HCT116 (cell line): ENCODE measurements at regions not wholly inside any gene's neighbourhood (a gene's known extent, or its start where the extent isn't known, plus 50 kb on each side); places are given as distances from the start of the nearest gene placed in this dataset.

Experiments
- ATAC-seq: fragments of 200-7000 bp; cut with Tn5 transposase; 2 replicates; pipeline ENCODE4 v1.9.1; 2020; ENCODE audit warnings: mild to moderate bottlenecking, moderate library complexity
- BruUV-seq: library from RNA; stranded (reverse); fragments of 400-500 nt; replicated peaks from 2 replicates; lab custom pipeline; 2021; lab: Mats Ljungman, UMichigan
- CTCF ChIA-PET: fragments of 300-600 bp; sonication (Branson Sonifier 250); formaldehyde crosslinking; loops from one replicate; lab custom pipeline; 2021; ENCODE audit warnings: antibody characterized with exemption; lab: Charles Lee
- POLR2A ChIA-PET: fragments of 300-600, 350-600 bp; sonication (Branson Sonifier 250); formaldehyde crosslinking; loops from one replicate; lab custom pipeline; 2021; ENCODE audit warnings: antibody characterized with exemption; lab: Charles Lee
- RAD21 ChIA-PET, 2 experiments: fragments of 300-600 bp; sonication (Branson Sonifier 250); formaldehyde crosslinking; loops; one replicate each; lab custom pipeline; 2023; ENCODE audit warnings: low total read pairs in 2 of 2; ENCODE audit not compliant: uncharacterized antibody in 2 of 2, unreplicated experiment in 2 of 2, low non-redundant PET in 1 of 2; lab: Charles Lee
- DNase-seq: peaks from one replicate; pipeline ENCODE4 v3.0.0-alpha.2; 2010; ENCODE audit warnings: low read depth, low spot score
- H2AFZ ChIP-seq: fragments of 200-600 bp; shearing (Covaris generic), sonication (generic); 2 replicates; pipeline ENCODE4 v1.6.1; 2017; ENCODE audit warnings: low read depth, mixed run types, mixed read lengths, antibody characterized with exemption, low read length; ENCODE audit not compliant: poor library complexity, severe bottlenecking
- H3K27ac ChIP-seq: 2 replicates; pipeline ENCODE4 v1.5.1; 2012; ENCODE audit warnings: low read depth, low read length
- H3K27me3 ChIP-seq: fragments of 200-600 bp; sonication (generic); 2 replicates; pipeline ENCODE4 v1.6.1; 2016; ENCODE audit warnings: mixed run types, low read length, mixed read lengths; ENCODE audit not compliant: insufficient read depth
- H3K36me3 ChIP-seq, 2 experiments: fragments of 200-500 bp in 1 of 2; fragments of 200-600 bp in 1 of 2; sonication (Bioruptor generic) in 1 of 2; sonication (generic) in 1 of 2; 2 replicates each; pipeline versions ENCODE4 v1.5.1 to v1.6.1; 2014 to 2016; ENCODE audit warnings: low read length in 2 of 2, inconsistent platforms in 1 of 2, mixed read lengths in 1 of 2, mixed run types in 1 of 2; ENCODE audit not compliant: insufficient read depth in 2 of 2, control insufficient read depth in 1 of 2
- H3K4me1 ChIP-seq, 2 experiments: fragments of 200-600 bp in 1 of 2; sonication (generic) in 1 of 2; 2 replicates each; pipeline versions ENCODE4 v1.5.1 to v1.6.1; 2012 to 2017; ENCODE audit warnings: low read length in 2 of 2, inconsistent platforms in 1 of 2, mild to moderate bottlenecking in 1 of 2, mixed read lengths in 1 of 2, mixed run types in 1 of 2, moderate library complexity in 1 of 2; ENCODE audit not compliant: insufficient read depth in 2 of 2, control insufficient read depth in 1 of 2
- H3K4me2 ChIP-seq: fragments of 200-600 bp; sonication (generic); 2 replicates; pipeline ENCODE4 v1.6.1; 2017; ENCODE audit warnings: mixed run types, low read length, mixed read lengths
- H3K4me3 ChIP-seq, 2 experiments: fragments of 200-600 bp in 1 of 2; sonication (generic) in 1 of 2; replicated peaks in 1 of 2; 2 replicates each; pipeline ENCODE4 v1.5.1; 2011 to 2016; ENCODE audit warnings: low read length in 2 of 2, control low read depth in 1 of 2, low read depth in 1 of 2, mild to moderate bottlenecking in 1 of 2, mixed read lengths in 1 of 2, mixed run types in 1 of 2
- H3K79me2 ChIP-seq: fragments of 200-600 bp; sonication (generic); 2 replicates; pipeline ENCODE4 v1.6.1; 2017; ENCODE audit warnings: mild to moderate bottlenecking, mixed run types, low read length, moderate library complexity, mixed read lengths; ENCODE audit not compliant: insufficient read depth
- H3K9ac ChIP-seq: fragments of 200-600 bp; sonication (generic); 2 replicates; pipeline ENCODE4 v1.6.1; 2016; ENCODE audit warnings: low read length, mixed read lengths
- H3K9me2 ChIP-seq: fragments of 200-600 bp; sonication (generic), shearing (Covaris generic); 2 replicates; pipeline ENCODE4 v1.6.1; 2017; ENCODE audit warnings: mixed run types, mild to moderate bottlenecking, moderate library complexity; ENCODE audit not compliant: insufficient read depth
- H3K9me3 ChIP-seq, 2 experiments: fragments of 200-500 bp in 1 of 2; fragments of 200-600 bp in 1 of 2; sonication (Bioruptor generic) in 1 of 2; sonication (generic) in 1 of 2; 2 replicates each; pipeline ENCODE4 v1.6.1; 2014 to 2017; ENCODE audit warnings: low read length in 2 of 2, mixed read lengths in 2 of 2, inconsistent platforms in 1 of 2, low read depth in 1 of 2, mild to moderate bottlenecking in 1 of 2, mixed run types in 1 of 2, moderate library complexity in 1 of 2; ENCODE audit not compliant: control insufficient read depth in 1 of 2, insufficient read depth in 1 of 2
- H4K20me1 ChIP-seq: fragments of 200-600 bp; sonication (generic), shearing (Covaris generic); 2 replicates; pipeline ENCODE4 v1.6.1; 2017; ENCODE audit warnings: mixed run types, mild to moderate bottlenecking, moderate library complexity; ENCODE audit not compliant: insufficient read depth
- ATF3 ChIP-seq: IDR thresholded peaks from 2 replicates; pipeline ENCODE4 v1.6.1; 2012
- CEBPB ChIP-seq: IDR thresholded peaks from 2 replicates; pipeline ENCODE4 v1.6.1; 2012; ENCODE audit warnings: low read depth
- CTCF ChIP-seq, 3 experiments: fragments of 200-600 bp in 1 of 3; sonication (generic) in 1 of 3; IDR thresholded peaks in 2 of 3; conservative IDR thresholded peaks in 1 of 3; 2 replicates each; pipeline ENCODE4 v1.5.1; 2012 to 2017; ENCODE audit warnings: low read depth in 2 of 3, low read length in 2 of 3, antibody characterized with exemption in 1 of 3, borderline replicate concordance in 1 of 3, control low read depth in 1 of 3, mild to moderate bottlenecking in 1 of 3, mixed read lengths in 1 of 3, mixed run types in 1 of 3, moderate library complexity in 1 of 3; ENCODE audit not compliant: insufficient read depth in 1 of 3
- EGR1 ChIP-seq: IDR thresholded peaks from 2 replicates; pipeline ENCODE4 v1.6.1; 2012; ENCODE audit warnings: low read depth
- ELF1 ChIP-seq: IDR thresholded peaks from 2 replicates; pipeline ENCODE4 v1.6.1; 2012; ENCODE audit warnings: low read depth, borderline replicate concordance
- EZH2 ChIP-seq: fragments of 200-600 bp; sonication (generic); IDR thresholded peaks from 2 replicates; pipeline ENCODE4 v1.6.1; 2017; ENCODE audit warnings: antibody characterized with exemption, mixed run types
- SIN3A ChIP-seq: IDR thresholded peaks from 2 replicates; pipeline ENCODE4 v1.6.1; 2012; ENCODE audit warnings: low read depth
- SRF ChIP-seq: IDR thresholded peaks from 2 replicates; pipeline ENCODE4 v1.6.1; 2012; ENCODE audit warnings: low read depth
- YY1 ChIP-seq: IDR thresholded peaks from 2 replicates; pipeline ENCODE4 v1.6.1; 2011; ENCODE audit warnings: low read length, low read depth, moderate library complexity, mild to moderate bottlenecking; ENCODE audit not compliant: insufficient replicate concordance; ENCODE audit errors: extremely low read depth
- ZFX ChIP-seq: fragments of 450-650 bp; IDR thresholded peaks from 2 replicates; pipeline ENCODE4 v1.6.1; 2017
- ZNF274 ChIP-seq: fragments of 200-500 bp; sonication (Bioruptor generic); IDR thresholded peaks from 2 replicates; pipeline ENCODE4 v1.6.1; 2014; ENCODE audit warnings: mild to moderate bottlenecking, low read depth, low read length, inconsistent platforms
- intact Hi-C: fragments of 100-400 bp; cut with micrococcal nuclease; formaldehyde crosslinking; loops from 2 replicates; pipeline ENCODE4 v1.10.0; 2022
- TF ChIP-seq, protein P1 (sequence below): IDR thresholded peaks from 2 replicates; pipeline ENCODE4 v1.6.1; 2012; ENCODE audit warnings: low read depth
- TF ChIP-seq, protein P2 (sequence below): IDR thresholded peaks from 2 replicates; pipeline ENCODE4 v1.6.1; 2011; ENCODE audit warnings: mild to moderate bottlenecking, low read length, moderate library complexity; ENCODE audit not compliant: insufficient replicate concordance; ENCODE audit errors: extremely low read depth

- TF ChIP-seq, protein P1, sequence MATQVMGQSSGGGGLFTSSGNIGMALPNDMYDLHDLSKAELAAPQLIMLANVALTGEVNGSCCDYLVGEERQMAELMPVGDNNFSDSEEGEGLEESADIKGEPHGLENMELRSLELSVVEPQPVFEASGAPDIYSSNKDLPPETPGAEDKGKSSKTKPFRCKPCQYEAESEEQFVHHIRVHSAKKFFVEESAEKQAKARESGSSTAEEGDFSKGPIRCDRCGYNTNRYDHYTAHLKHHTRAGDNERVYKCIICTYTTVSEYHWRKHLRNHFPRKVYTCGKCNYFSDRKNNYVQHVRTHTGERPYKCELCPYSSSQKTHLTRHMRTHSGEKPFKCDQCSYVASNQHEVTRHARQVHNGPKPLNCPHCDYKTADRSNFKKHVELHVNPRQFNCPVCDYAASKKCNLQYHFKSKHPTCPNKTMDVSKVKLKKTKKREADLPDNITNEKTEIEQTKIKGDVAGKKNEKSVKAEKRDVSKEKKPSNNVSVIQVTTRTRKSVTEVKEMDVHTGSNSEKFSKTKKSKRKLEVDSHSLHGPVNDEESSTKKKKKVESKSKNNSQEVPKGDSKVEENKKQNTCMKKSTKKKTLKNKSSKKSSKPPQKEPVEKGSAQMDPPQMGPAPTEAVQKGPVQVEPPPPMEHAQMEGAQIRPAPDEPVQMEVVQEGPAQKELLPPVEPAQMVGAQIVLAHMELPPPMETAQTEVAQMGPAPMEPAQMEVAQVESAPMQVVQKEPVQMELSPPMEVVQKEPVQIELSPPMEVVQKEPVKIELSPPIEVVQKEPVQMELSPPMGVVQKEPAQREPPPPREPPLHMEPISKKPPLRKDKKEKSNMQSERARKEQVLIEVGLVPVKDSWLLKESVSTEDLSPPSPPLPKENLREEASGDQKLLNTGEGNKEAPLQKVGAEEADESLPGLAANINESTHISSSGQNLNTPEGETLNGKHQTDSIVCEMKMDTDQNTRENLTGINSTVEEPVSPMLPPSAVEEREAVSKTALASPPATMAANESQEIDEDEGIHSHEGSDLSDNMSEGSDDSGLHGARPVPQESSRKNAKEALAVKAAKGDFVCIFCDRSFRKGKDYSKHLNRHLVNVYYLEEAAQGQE, result no peak
These were observed 867.2 kb downstream of the NR2F1-AS1 start (continued) for GRCh38 chr5:92713826-92714225.

DNA sequence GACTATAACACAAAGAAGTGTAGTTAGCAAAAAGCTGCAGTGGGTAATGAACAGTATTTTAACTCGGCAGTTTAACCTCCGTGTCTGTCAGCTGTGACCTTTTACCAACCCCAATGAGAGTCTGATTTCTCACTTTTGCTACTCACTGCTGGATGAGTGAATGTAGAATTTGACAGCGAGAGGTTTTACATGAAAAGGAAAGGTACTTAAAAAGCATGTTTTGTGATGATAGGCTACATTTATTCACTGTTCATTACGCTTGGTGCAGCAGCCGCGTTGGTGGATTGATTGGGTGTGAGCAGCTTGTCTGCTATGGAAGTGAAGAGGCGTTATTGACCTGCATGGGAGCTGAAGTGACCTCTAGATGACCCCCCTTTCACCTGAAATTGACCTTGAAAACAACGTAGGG lies 867.7 kb downstream of the NR2F1-AS1 start:
- Histone ChIP-seq H3K9me3 (no peaks in the 10 kb centered on the region), H3K4me3 (no peak overlapping the region), H3K4me1 (no peaks in the 10 kb centered on the region), H4K20me1 (no peaks in the 10 kb centered on the region), H3K27ac (no peak overlapping the region), H3K4me2 (no peak overlapping the region), H2AFZ (no peak overlapping the region), H3K79me2 (no peaks in the 10 kb centered on the region), H3K27me3 (no peaks in the 10 kb centered on the region), H3K9ac (no peak overlapping the region), H3K36me3 (no peaks in the 10 kb centered on the region), H3K9me2 (no peaks in the 10 kb centered on the region)
- RAD21 ChIA-PET, result no interaction called here
- BruUV-seq, result no TSS peak
- CTCF ChIA-PET, result no interaction called here
- DNase-seq, result no peak
- no peak for ATAC-seq
- POLR2A ChIA-PET, result no interaction called here
- intact Hi-C loops, result no loop called here
- TF ChIP-seq SIN3A (no peak), ZFX (no peak), ZNF274 (no peak), ELF1 (no peak), SRF (no peak), EZH2 (no peak), EGR1 (no peak), ATF3 (no peak), CTCF (IDR thresholded peaks at IDR 0.05 in 2 of 3, conservative IDR thresholded peaks at IDR 0.05 in 1 of 3; ENCODE audit: borderline replicate concordance in 1 of 3, insufficient read depth in 1 of 3, low read depth in 2 of 3, low read length in 2 of 3) (no peak), YY1 (no peak), CEBPB (no peak)
- TF ChIP-seq, protein P2, sequence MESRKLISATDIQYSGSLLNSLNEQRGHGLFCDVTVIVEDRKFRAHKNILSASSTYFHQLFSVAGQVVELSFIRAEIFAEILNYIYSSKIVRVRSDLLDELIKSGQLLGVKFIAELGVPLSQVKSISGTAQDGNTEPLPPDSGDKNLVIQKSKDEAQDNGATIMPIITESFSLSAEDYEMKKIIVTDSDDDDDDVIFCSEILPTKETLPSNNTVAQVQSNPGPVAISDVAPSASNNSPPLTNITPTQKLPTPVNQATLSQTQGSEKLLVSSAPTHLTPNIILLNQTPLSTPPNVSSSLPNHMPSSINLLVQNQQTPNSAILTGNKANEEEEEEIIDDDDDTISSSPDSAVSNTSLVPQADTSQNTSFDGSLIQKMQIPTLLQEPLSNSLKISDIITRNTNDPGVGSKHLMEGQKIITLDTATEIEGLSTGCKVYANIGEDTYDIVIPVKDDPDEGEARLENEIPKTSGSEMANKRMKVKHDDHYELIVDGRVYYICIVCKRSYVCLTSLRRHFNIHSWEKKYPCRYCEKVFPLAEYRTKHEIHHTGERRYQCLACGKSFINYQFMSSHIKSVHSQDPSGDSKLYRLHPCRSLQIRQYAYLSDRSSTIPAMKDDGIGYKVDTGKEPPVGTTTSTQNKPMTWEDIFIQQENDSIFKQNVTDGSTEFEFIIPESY, result no peak
- TF ChIP-seq, protein P1, result no peak
